ENCODE measurements at regions not wholly inside any gene's neighbourhood (a gene's known extent, or its start where the extent isn't known, plus 50 kb on each side); places are given as distances from the start of the nearest gene placed in this dataset.

GRCh38 chr3:106214641-106215040 lies 345.8 kb upstream of the CBLB start:
- DNase-seq (ENCODE audit: low read depth in 2 of 2): no peak

DNA sequence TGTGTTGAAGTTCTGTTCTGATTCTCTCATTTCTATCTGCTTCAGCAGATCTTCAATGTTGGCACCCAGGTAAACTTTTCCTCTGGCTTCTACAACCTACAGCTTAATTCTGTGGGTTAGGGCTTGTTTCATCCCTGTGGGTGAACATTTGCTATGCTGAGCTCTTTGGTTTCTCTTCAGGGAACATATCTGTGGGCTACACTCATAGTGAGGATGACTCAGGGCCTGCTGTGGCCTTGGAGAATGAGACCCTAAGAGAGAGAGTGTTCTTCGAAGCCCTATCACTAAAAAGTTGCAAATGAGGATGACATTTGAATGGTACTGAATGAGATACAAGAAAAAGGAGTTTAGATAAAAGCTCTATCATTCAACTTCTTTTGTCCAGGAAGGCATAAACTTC lies 346.2 kb upstream of the CBLB start:
- no peak for DNase-seq (ENCODE audit: low read depth in 2 of 2)

DNA sequence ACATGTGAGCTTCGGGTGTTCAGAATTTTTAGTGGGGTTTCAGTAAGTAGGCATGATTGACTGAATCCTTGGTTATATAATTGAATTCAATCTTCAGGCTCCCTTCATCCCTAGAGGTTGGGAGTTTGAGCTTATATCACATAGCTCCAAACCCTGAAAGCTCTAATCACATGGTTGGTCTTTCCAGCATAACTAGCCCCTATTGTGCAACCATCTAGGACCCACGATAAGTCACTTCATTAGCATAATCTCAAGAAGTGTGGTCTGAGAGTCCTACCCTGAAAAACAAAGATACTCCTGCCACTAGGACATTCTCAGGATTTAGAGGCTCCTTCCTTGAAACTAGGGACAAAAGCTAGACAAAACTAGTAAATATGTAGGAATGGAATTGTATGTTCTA lies 348.9 kb upstream of the CBLB start:
- no peak for DNase-seq (ENCODE audit: low read depth in 2 of 2)

- DNase-seq (ENCODE audit: low read depth in 2 of 2): no peak
Observed at GRCh38 chr3:106227068-106227467, 358.3 kb upstream of the CBLB start.

DNA sequence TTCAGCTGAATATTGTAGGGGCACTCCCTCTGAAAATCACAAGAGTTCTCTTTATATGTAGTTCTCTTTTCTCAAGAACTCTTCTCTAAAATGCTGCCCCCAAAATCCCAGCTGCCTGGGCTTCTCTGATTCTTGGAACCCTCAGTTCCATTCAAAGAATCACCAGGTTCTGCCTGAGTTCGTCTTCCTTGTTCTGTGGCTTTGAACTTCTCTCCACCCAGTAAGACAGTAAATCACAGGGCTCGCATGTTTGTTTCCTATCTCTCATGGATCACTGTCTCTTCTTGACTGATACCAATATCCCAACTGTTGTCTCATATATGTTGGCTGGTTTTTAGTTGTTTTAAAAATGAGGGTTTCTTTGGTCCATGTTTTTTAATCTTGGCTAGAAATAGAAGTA lies 359.5 kb upstream of the CBLB start:
- DNase-seq (ENCODE audit: low read depth in 2 of 2): no peak

- DNase-seq (ENCODE audit: low read depth in 2 of 2): no peak
Observed at GRCh38 chr3:106229495-106230278, 360.9 kb upstream of the CBLB start.

- no peak for DNase-seq (ENCODE audit: low read depth in 2 of 2)
Observed at GRCh38 chr3:106231086-106231485, 362.3 kb upstream of the CBLB start.

GRCh38 chr3:106232956-106233355 lies 364.1 kb upstream of the CBLB start:
- DNase-seq (ENCODE audit: low read depth in 2 of 2): peak in 1 of 2 experiments; percentile 5

GRCh38 chr3:106239195-106239697 lies 370.4 kb upstream of the CBLB start:
- DNase-seq (ENCODE audit: low read depth in 2 of 2): no peak

DNA sequence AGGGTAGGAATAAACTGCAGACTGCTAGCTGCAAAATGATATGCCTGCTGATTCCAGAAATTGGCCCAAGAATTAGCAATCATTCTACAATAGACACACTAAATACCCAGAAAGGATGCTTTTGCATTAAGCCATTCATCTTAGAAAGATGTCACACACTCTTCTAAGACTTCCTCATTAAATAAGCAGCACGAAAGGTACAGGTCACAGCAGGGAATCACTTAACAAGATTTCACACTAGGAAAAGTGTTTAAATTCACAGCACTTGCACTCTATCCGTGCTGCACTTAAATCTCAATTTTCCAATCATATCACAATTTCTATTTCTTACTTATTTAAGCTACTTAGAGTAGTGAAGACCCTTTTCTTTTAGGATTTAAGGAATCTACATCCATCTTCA lies 372.8 kb upstream of the CBLB start:
- DNase-seq (ENCODE audit: low read depth in 2 of 2): no peak

GRCh38 chr3:106242781-106243180 lies 374.0 kb upstream of the CBLB start:
- DNase-seq (ENCODE audit: low read depth in 2 of 2): no peak

GRCh38 chr3:106245400-106245799 lies 376.6 kb upstream of the CBLB start:
- no peak for DNase-seq (ENCODE audit: low read depth in 2 of 2)

- peak in 1 of 2 experiments; percentile 10 for DNase-seq (ENCODE audit: low read depth in 2 of 2)
Observed at GRCh38 chr3:106247902-106248684, 379.3 kb upstream of the CBLB start.

DNA sequence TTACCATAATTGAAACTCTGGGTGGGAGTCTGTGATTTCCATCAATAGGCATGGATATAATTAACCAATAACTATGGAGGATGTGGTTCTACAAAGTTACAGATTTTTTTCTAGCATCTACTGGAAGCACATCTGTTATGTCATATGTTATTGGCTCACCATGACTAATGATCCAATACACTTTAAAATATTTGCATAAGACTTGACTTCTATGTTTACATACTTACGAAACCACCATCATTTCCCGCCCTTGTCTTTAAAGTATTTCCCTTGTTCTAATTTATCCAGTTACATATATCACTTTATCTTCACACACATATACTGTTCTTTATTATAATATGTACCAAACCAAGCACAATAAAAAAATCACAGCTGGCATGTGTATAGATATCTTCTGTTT lies 380.3 kb upstream of the CBLB start:
- peak; percentile 88 to 89 for DNase-seq (ENCODE audit: low read depth in 2 of 2)

DNA sequence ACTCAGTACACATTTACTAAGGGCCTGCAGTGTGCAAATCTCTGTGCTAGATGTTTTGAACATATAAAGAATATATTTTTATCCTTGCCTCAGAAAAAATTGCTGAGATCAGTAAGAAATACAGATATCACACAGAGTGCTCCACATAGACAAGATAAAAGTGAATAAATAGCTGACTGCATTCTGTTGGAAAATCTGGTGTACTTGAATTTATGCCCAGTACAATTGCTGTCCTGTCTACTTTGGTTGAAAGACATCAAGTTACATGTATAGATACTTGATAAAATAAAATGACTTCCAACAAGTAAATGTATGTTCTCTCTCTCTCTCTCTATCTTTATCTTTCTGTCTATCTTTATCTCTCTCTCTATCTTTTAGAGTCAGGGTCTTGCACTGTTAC lies 381.2 kb upstream of the CBLB start:
- DNase-seq (ENCODE audit: low read depth in 2 of 2): no peak

- no peak for DNase-seq (ENCODE audit: low read depth in 2 of 2)
Observed at GRCh38 chr3:106251160-106251892, 382.5 kb upstream of the CBLB start.

- no peak for DNase-seq (ENCODE audit: low read depth in 2 of 2)
Observed at GRCh38 chr3:106255870-106256248, 387.0 kb upstream of the CBLB start.

DNA sequence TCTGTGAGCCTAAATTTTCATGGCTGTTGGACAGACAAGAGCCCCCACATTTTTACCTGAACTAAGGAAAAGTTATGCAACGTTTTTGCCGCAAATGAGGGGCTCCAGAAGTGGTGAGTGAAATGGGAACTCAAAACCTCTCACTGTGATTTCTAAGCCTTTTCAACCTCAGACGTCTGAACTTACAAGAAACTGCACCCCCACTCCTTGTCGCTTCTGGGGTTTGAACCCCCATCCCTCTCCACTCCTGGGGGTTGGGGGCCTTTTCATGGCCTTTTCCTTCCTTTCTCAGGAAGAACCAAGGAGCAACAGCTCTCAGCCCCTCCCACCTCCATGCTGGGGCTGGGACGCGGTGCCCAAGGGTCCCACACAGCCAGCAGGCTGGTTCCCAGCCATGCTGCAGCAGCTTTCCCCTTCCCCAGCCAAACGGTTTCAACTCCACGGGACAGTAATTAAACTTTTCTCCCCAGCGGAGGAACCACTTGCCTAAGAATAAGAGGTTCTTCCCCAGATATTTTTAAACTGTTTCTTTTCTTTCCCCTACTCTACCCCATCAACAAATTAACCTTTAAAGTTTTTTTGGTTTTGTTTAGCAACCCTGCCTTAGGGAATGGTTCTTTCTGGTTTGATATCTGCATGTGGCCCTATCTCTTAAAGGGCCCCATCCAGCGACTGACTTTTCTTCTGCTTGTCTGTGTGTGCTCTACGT lies 387.6 kb upstream of the CBLB start:
- no peak for DNase-seq (ENCODE audit: low read depth in 2 of 2)

DNA sequence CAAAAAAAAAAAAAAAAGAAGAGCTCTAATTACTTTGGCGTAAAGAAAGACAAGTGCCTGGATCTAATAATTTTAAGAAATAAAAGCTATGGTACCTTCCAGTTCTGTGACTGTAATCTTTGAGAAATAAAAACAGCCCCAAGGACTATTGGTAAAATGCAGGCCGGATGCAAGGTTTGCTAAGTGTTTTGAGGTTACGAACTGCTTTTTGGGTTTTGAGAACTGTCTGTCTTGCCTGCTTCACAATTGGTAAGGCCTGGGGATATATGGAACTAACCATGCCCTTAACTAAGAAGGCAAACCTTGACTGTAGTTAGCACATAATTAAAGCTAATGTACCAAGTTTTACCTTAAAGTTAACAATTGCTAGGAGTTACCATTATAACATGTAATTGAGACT lies 388.4 kb upstream of the CBLB start:
- no peak for DNase-seq (ENCODE audit: low read depth in 2 of 2)

DNA sequence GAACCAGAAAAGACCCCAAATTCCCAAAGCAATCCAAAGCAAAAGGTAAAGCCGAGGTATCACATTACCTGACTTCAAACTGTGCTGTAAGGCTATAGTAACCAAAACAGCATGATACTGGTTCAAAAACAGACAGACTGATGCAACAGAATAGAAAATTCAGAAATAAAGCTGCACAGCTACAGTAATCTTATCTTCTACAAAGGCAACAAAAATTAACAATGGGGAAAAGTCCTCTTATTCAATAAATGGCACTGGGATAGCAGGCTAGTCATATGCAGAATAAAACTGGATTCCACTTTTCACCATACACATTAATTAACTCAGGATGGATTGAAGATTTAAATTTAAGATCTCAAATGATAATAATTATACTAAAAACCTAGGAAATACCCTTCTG lies 392.6 kb upstream of the CBLB start:
- no peak for DNase-seq (ENCODE audit: low read depth in 2 of 2)

DNA sequence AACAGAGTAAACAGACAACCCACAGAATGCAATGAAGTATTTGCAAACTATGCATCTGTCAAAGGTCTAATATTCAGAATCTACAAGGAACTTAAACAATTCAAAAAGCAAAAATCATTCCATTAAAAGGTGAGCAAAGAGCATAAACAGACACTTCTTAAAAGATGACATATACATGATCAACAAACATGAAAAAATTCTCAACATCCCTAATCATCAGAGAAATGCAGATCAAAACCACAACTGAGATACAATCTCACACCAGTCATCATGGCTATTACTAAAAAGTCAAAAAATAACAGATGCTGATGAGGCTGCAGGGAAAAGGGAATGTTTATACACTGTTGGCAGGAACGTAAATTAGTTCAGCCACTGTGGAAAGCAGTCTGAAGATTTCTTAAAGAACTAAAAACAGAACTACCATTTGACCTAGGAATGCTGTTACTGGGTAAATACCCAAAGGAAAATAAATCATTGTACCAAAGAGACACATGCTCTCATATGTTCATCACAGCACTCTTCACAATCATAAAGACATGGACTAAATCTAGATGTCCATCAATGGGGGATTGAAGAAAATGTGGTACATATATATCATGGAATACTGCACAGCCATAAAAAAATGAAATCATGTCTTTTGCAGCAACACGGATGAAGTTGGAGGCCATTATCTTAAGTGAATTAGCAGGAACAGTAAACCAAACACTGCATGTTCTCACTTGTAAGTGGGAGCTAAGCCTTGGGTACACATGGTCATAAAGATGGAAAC lies 393.3 kb upstream of the CBLB start:
- peak; percentile 95 to 97 for DNase-seq (ENCODE audit: low read depth in 2 of 2)

Measured in fibroblast of skin of left quadriceps (primary cell).